ENCODE measurements at regions not wholly inside any gene's neighbourhood (a gene's known extent, or its start where the extent isn't known, plus 50 kb on each side); places are given as distances from the start of the nearest gene placed in this dataset.
"Not testable (repeated sequence)": the region's sequence is repeated elsewhere in the genome, so short reads cannot be mapped to it uniquely, and the experiment has no call there.

GRCh38 chr9:27673641-27674040, 100.4 kb upstream of the C9orf72 start:
- DNase-seq, result peak; percentile 69

- no peak for DNase-seq
These were observed 102.1 kb upstream of the C9orf72 start for GRCh38 chr9:27675354-27675753.

GRCh38 chr9:27676827-27677226, 103.5 kb upstream of the C9orf72 start:
- no peak for DNase-seq

- no peak for DNase-seq
These were observed 106.1 kb upstream of the C9orf72 start for GRCh38 chr9:27679338-27679737.

GRCh38 chr9:27683181-27683580, 109.9 kb upstream of the C9orf72 start:
- peak; percentile 29 for DNase-seq

- no peak for DNase-seq
These were observed 115.7 kb upstream of the C9orf72 start for GRCh38 chr9:27688954-27689353.

- DNase-seq, result not testable (repeated sequence)
These were observed 117.5 kb upstream of the C9orf72 start for GRCh38 chr9:27690816-27691215.

- DNase-seq, result no peak
These were observed 126.3 kb upstream of the C9orf72 start for GRCh38 chr9:27699621-27700020.

GRCh38 chr9:27701016-27701415, 127.7 kb upstream of the C9orf72 start:
- DNase-seq, result no peak

- peak; percentile 80 for DNase-seq
These were observed 128.3 kb upstream of the C9orf72 start for GRCh38 chr9:27701587-27701986.

- DNase-seq, result no peak
These were observed 130.1 kb upstream of the C9orf72 start for GRCh38 chr9:27703216-27703980.

GRCh38 chr9:27711241-27711640, 138.0 kb upstream of the C9orf72 start:
- DNase-seq, result no peak

- DNase-seq, result no peak
These were observed 139.5 kb upstream of the C9orf72 start for GRCh38 chr9:27712806-27713205.

GRCh38 chr9:27714388-27714787, 141.1 kb upstream of the C9orf72 start:
- no peak for DNase-seq

GRCh38 chr9:27715651-27716050, 142.4 kb upstream of the C9orf72 start:
- DNase-seq, result no peak

GRCh38 chr9:27717991-27718390, 144.7 kb upstream of the C9orf72 start:
- no peak for DNase-seq

- DNase-seq, result no peak
These were observed 146.4 kb upstream of the C9orf72 start for GRCh38 chr9:27719711-27720110.

GRCh38 chr9:27722866-27723265, 149.6 kb upstream of the C9orf72 start:
- no peak for DNase-seq

- peak; percentile 97 for DNase-seq
These were observed 153.2 kb upstream of the C9orf72 start for GRCh38 chr9:27726244-27727081.

GRCh38 chr9:27732494-27732893, 159.2 kb upstream of the C9orf72 start:
- DNase-seq, result no peak

GRCh38 chr9:27743490-27743889, 170.2 kb upstream of the C9orf72 start:
- DNase-seq, result no peak

- no peak for DNase-seq
These were observed 174.2 kb upstream of the C9orf72 start for GRCh38 chr9:27747450-27747849.

GRCh38 chr9:27749838-27750237, 176.6 kb upstream of the C9orf72 start:
- DNase-seq, result no peak

- DNase-seq, result peak; percentile 68
These were observed 177.3 kb upstream of the C9orf72 start for GRCh38 chr9:27750566-27750965.

All from eye (tissue), 1 donor.